HG03354 (cell line): ENCODE measurements at regions not wholly inside any gene's neighbourhood (a gene's known extent, or its start where the extent isn't known, plus 50 kb on each side); places are given as distances from the start of the nearest gene placed in this dataset.

Experiments used
- ATAC-seq: cut with Tn5 transposase; IDR thresholded peaks from one replicate; pipeline ENCODE4 v1.9.1; 2021; ENCODE audit warnings: mild to moderate bottlenecking; ENCODE audit not compliant: unreplicated experiment, poor library complexity, severe bottlenecking

DNA sequence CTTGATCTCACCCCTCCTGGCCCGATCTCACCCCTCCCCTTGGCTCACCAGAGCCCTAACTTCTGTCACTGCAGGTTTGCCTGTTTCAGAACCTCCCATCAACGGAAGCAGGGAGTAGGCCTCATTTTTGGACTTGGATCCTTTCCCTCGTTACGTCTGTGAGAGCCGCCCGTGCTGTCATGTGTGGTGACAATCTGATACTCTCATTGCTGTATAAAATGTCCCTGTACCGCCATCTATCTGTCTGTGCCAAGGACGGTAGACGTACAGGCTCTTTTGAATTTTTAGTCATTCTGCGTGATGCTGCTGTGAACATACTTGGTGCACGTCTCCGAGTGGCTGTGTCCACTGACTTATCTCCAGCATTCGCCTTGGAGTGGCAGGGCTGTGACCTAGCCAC lies 1163.1 kb downstream of the BRD1 start:
- no peak for ATAC-seq

DNA sequence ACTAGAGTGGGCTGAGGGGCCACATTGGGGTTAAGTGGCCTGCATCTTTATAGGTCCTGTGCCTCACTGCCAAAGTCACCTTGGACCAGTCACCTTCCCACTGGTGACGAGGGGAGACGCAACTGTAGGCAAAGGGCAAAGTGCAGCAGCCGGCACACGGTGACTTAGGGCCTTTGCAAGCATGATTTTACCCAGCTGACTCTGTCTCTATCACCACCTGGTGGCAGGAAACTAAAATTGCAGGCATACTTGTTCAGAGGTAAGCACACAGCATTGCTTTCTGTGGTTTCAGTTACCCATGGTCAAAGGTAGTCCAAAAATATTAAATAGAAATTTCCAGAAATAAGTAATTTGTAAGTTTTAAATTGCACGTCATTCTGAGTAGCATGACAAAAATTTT lies 1164.4 kb downstream of the BRD1 start:
- ATAC-seq, result no peak

GRCh38 chr22:48662476-48663135 lies 1165.1 kb downstream of the BRD1 start:
- no peak for ATAC-seq

DNA sequence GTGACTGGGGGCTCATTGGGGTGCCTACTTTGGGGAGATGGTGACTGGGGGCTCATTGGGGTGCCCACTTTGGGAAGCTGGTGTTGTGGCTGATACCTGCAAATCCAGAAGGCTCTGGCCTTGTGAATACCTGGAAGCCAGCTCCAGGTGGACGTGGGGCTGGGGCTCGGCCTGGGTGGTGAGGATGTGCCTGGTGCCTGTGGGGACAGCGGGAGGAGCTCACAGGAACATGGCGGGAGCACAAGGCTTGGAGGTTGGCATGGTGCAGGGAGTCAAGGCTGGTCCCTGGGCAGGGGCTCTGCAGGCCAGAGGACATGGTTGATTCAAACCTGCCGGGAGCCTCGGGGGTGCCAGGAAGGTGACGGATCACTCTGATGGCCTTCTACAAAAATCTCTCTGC lies 1165.7 kb downstream of the BRD1 start:
- no peak for ATAC-seq

DNA sequence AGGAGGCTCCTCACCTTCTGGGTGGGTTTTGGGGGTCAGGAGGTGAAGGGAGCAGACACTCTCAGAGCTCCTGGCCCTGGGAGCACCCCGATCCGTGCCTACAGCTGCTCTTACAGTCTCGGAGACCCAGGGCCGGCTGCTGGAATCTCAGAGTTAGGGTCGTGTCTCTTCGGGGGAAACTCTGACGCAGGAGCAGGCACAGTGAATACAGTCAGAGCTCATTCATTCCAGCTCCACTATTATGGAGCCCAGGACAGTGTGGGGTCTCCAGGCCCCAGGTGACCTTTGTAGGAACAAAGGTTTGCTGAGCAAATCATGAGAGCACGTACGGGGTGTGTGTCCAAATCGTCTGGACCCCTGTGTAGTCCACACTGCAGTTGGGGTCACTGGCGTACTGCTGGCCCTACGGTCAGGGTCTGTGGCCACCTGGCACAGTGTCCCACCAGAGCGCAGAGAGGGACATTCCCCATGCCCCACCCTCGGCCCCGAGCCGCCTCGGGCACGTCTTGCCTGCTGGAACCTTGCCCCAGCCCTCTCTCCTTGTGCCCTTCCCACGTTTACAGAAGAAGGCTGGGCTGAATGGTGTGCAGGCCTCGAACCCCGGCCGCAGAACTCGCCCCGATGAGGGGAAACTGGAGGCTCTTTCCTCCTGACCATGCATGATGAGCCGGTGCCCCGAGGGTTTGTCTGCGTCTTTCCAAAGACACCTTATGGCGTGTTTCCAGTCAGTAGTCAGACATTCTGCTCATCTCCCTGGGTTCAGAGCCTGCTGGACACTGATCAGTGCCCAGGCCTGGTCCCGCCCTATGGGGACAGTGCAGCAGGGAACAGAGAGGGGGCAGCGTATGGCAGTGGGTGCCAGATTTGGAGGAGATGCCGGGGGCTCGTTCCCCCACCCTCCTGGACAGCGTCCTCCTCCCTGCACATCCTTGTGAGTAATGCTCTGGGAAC lies 1166.6 kb downstream of the BRD1 start:
- no peak for ATAC-seq

GRCh38 chr22:48660104-48660789 lies 1167.4 kb downstream of the BRD1 start:
- no peak for ATAC-seq

- ATAC-seq, result no peak
Measured at GRCh38 chr22:48659404-48659996, 1168.2 kb downstream of the BRD1 start.

GRCh38 chr22:48658871-48659270 lies 1168.8 kb downstream of the BRD1 start:
- no peak for ATAC-seq

DNA sequence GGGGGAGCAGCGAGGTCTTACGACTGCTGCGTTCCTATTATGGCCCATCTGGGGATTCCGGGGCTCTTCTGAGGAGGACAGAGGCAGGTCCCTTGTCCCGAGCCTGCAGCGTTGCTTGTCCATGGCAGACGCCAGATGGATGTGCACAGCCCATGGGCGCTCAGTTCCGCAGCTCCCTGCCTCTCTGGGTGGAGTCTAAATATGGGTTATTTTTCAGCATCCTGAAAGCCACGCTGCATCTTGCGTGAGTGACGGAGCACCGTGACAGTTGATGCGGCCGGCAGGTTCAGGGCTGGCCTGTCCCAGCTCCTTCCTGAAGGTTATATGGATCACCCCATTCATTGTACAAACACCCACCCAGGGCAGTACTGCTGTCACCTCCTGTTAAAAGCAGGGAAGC lies 1169.4 kb downstream of the BRD1 start:
- ATAC-seq, result no peak

- no peak for ATAC-seq
Measured at GRCh38 chr22:48654492-48654891, 1173.2 kb downstream of the BRD1 start.

DNA sequence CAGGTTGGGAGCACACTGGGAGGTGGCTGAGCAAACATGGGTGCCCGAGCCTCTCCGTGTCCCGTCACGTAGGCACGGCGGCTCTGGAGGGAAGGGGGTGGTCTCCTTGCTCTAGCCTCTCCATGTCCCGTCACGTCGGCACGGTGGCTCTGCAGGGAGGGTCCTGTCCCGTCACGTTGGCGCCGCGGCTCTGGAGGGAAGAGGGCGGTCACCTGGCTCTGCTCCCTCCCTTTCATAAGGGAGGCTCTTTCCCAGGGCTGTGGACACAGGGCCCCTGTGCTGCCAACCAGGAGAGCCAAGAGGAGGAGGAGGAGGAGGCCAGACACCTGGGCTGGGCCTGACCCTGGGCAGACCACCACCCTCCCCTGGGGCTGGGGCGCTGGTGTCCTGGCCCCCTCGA lies 1173.7 kb downstream of the BRD1 start:
- no peak for ATAC-seq

DNA sequence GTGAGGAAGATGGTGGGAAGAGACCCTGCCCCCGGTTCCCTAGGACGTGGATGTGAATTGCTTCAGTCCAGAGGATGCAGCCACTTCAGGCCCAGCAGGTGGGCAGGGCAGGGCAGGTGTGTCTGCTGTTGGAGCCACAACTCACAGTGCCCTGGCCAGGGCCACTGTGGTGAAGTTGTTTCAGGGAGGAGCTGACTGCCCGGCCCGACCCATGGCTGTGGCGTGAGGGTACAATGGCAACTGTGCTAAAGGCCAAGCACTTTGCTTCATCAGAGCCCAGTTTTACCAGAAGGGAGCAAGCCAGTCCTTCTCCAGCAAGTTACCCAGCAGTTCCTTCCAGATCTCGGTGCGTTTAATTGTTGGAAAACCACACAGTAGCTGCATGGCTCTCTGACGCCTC lies 1174.4 kb downstream of the BRD1 start:
- ATAC-seq, result no peak

DNA sequence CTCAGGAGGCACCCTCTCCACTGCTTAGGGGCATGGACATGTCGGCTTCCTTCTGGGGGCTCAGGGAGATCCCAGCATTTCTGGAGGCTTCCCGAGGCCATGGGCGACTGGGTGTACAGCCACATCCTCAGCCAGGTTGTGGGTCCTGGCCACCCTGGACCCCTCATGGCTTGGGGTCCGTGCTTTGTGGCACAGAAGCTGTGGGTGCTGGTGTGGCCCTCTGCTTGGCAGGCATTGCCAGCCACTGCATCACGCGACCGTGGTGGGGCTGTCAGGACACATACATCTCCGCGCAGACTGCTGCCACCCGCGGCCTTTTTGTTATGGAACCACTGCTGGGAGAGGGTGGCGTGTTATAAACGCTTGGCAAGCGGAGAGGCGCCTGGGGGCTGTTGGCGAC lies 1174.9 kb downstream of the BRD1 start:
- no peak for ATAC-seq

DNA sequence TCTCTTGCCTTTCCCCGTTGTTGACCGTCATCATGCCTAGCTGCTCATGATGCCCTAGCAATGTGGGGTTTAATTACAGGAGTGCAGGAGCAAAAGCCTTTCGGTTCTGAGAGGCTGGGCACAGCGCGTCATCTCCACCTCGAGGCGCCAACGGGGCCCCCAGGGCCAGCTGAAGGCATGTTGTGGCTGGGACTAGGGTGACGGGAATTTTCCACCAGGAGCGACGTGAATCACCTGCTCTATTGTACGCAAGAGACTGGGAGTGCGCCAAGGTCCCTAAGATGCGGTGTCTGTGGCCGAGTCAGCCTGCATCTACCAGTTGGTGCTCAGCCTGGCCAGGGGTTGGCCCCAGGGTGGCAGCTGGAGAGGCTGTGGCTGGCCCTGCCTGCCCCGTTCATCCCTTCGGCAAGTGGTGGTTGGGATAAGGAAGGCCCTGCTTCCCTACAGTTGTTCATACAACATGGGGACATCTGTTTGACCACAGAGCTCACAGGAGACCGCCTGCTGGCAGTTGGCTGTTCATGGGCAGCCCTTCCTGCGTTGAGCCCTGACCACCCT lies 1175.6 kb downstream of the BRD1 start:
- ATAC-seq, result no peak

DNA sequence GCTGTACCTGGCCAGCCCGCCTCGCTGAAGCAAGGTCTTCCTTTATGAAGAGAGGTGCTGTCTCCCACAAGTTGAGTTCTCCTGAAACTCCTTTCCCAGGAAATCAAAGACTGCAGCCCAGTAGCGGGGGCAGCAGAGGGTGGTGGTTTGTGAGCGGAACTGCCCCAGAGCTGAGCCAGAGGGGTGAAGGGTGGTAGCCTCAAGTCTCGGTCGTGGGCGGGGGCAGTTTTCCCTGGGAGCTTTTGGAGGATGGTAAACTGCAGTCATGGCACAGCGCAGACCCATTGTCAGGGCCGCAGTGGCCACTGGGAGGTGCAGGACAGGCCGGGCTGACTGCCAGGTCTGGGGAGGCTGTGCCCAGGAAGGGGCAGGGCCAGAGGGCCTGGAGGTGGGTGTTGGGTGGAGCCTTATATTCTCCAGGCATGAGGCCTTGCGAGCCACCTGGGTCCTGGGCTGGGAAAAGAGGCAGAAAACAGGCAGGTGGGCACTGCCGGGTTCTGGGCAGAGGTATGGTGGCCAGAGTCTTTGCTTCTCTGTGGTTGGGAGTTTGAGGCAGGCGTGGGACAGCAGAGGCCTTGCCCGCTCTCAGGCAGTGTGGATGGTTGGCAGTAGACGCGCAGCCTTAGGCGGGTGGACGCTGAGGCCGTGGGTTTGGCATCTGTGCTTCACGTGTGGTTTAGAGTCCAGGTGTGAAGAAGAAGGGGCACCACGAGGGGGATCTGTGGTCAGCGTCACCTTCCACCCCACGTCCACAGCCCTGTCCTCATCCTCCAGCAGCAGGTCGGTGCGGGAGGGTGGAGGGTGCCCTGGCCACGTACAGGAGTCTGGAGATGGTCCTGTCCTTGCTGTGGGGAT lies 1176.4 kb downstream of the BRD1 start:
- ATAC-seq, result no peak

DNA sequence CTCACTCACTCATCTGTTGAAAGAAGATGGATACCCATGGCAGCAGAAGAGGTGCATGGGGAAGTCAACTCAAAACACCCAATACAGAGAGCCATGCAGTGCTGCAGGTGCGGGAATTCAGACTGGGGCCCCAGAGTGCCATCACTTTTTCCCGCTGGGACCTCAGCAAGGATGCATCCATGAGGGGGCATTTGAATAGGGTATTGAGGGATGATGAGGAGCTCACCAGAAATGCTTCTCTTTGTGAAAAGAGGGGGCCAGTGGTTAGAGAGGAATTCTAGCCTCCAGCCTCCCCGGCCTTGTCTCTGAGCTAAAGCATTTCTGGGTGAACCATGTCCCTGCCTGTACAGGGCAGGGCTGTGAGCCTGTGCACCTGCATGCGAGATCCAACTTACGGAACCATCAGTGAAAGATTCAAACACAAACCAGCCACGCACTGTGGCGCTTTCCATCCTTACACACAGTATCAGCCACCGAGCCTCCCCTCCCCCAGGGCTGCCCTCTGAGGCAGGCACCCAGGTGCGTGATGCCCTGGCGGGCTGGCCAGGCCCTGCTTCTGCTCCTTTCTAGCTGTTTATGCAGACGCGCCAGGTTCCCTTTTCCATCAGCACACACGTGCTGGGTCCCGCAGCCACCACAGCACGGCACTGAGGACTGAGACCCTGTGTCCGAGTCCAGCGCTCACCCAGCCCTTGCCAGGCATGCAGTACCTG lies 1177.2 kb downstream of the BRD1 start:
- no peak for ATAC-seq

DNA sequence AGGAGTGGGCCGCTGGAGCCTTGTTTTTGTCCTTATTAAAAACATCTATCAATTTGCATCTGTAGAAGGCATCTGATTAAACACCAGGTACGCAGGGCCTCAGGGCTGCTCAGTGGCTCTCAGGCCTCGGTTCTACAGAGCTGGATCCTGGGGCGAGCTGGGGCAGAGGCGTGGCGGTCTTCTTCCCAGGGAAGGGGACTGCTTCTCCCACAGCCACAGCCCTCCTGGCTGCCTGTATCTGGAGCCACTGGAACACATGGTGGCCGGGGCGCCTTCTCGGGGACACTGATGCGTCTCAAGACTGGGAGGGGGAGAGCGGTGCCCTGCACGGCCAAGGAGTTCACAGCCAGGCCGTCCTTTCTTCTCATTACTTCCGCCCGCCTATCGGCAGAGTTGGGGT lies 1178.2 kb downstream of the BRD1 start:
- ATAC-seq, result no peak

GRCh38 chr22:48649031-48649430 lies 1178.6 kb downstream of the BRD1 start:
- ATAC-seq, result no peak
